Psoas muscle (tissue), 7 donors: ENCODE measurements at regions not wholly inside any gene's neighbourhood (a gene's known extent, or its start where the extent isn't known, plus 50 kb on each side); places are given as distances from the start of the nearest gene placed in this dataset.
"Not testable (repeated sequence)": the region's sequence is repeated elsewhere in the genome, so short reads cannot be mapped to it uniquely, and the experiment has no call there.

ENCODE experiments used
- ATAC-seq, 4 donors: fragments of 200-7000 bp; cut with Tn5 transposase; one replicate each; pipeline ENCODE4 v1.9.1; 2020; ENCODE audit warnings: moderate library complexity in 3 of 4, mild to moderate bottlenecking in 2 of 4
- DNase-seq, 2 donors: peaks; one replicate each; pipeline ENCODE4 v3.0.0-alpha.2; 2020
- H3K27ac ChIP-seq: fragments of 200-600 bp; one replicate; pipeline ENCODE4 v1.8.0; 2022
- H3K27me3 ChIP-seq, 3 donors: fragments of 200-600 bp in 1 of 3; one replicate each; pipeline versions ENCODE4 v1.6.1 to v1.8.0; 2013 to 2022; ENCODE audit warnings: low read length in 2 of 3, mild to moderate bottlenecking in 2 of 3, moderate library complexity in 1 of 3; ENCODE audit not compliant: insufficient read depth in 3 of 3
- H3K36me3 ChIP-seq, 2 donors: fragments of 200-600 bp in 1 of 2; one replicate each; pipeline versions ENCODE4 v1.6.1 to v1.8.0; 2013 to 2022; ENCODE audit warnings: low read depth in 1 of 2, mild to moderate bottlenecking in 1 of 2, moderate library complexity in 1 of 2; ENCODE audit not compliant: insufficient read depth in 1 of 2
- H3K4me1 ChIP-seq: fragments of 200-600 bp; one replicate; pipeline ENCODE4 v1.8.0; 2022
- H3K4me3 ChIP-seq: fragments of 200-600 bp; one replicate; pipeline ENCODE4 v1.8.0; 2022; ENCODE audit warnings: mild to moderate bottlenecking
- H3K9me3 ChIP-seq: fragments of 200-600 bp; one replicate; pipeline ENCODE4 v1.8.0; 2022
- WGBS, 3 donors: extraction: QIAGEN DNeasy Blood & Tissue Kit; methylation state at CpG; one replicate each; pipeline versions ENCODE4 v1.1.6 to v1.1.7; 2013; 5-methylcytosine and 5-hydroxymethylcytosine counted together
- intact Hi-C, 2 donors: fragments of 100-400 bp; cut with DNase I; formaldehyde crosslinking; loops; one replicate each; pipeline versions ENCODE4 v1.11.0 to v1.14.2; 2022
- TF ChIP-seq, protein P1 (sequence below): fragments of 200-600 bp; IDR thresholded peaks from one replicate; pipeline ENCODE4 v1.8.0; 2022; ENCODE audit warnings: antibody characterized with exemption
- donor health status: healthy with polysubstance abuse.
- donor health status: DM: no; HTN: no; CAD: no; lungs with moderate emphysema.
- donor health status: Bipolar disorder and iron deficiency.
- donor health status: healthy.
- donor health status: DM: yes; HTN: yes; CAD: no.
- donor health status: DM: no; HTN: no; CAD: no.
- donor health status: DM: yes; HTN: yes; CAD: no.

DNA sequence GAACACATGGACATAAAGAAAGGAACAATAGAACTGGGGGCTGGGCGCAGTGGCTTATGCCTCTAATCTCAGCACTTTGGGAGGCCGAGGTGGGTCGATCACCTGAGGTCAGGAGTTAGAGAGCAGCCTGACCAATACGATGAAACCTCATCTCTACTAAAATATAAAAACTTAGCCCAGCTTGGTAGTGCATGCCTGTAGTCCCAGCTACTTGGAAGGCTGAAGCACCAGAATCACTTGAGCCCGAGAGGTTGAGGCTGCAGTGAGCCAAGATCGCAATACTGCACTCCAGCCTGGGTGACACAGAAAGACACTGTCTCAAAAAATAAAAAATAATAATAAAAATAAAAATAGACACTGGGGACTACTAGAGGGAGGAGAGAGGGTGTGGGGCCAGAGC, 154.5 kb downstream of the SEC23A start:
- Histone ChIP-seq H3K27me3 (no peaks in the 10 kb centered on the region), H3K4me3 (no peak overlapping the region), H3K36me3 (no peaks in the 10 kb centered on the region), H3K9me3 (no peaks in the 10 kb centered on the region), H3K27ac (no peak overlapping the region), H3K4me1 (no peaks in the 10 kb centered on the region)
- ATAC-seq (no peak), DNase-seq (no peak)
- WGBS, 3 donors = 36 to 54% (median 45%) methylated on average over 6 of the region's 6 CpGs
- TF ChIP-seq, protein P1, sequence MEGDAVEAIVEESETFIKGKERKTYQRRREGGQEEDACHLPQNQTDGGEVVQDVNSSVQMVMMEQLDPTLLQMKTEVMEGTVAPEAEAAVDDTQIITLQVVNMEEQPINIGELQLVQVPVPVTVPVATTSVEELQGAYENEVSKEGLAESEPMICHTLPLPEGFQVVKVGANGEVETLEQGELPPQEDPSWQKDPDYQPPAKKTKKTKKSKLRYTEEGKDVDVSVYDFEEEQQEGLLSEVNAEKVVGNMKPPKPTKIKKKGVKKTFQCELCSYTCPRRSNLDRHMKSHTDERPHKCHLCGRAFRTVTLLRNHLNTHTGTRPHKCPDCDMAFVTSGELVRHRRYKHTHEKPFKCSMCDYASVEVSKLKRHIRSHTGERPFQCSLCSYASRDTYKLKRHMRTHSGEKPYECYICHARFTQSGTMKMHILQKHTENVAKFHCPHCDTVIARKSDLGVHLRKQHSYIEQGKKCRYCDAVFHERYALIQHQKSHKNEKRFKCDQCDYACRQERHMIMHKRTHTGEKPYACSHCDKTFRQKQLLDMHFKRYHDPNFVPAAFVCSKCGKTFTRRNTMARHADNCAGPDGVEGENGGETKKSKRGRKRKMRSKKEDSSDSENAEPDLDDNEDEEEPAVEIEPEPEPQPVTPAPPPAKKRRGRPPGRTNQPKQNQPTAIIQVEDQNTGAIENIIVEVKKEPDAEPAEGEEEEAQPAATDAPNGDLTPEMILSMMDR = no peak
- intact Hi-C loops = no loop called here

DNA sequence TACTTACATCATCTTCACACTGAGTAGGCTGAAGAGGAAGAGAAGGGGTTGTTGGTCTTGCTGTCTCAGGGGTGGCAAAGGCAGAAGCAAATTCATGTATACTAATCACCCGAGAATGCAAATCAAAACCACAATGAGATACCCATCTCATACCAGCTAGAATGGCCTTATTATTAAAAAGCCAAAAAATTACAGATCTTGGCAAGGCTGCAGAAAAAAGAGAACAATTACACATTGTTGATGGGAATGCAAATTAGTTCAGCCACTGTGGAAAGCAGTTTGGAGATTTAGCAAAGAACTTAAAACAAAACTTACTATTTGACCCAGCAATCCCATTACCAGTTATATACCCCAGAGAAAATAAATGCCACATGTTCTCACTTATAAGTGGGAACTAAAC, 154.9 kb downstream of the SEC23A start:
- 26 to 53% (median 29%) methylated on average over 1 of the region's 1 CpG for WGBS, 3 donors
- no peaks in the 10 kb centered on the region for H3K36me3 ChIP-seq
- no peaks in the 10 kb centered on the region for H3K9me3 ChIP-seq
- ATAC-seq (no peak), DNase-seq (no peak)
- TF ChIP-seq, protein P1 = no peak
- no peak overlapping the region for H3K4me3 ChIP-seq
- H3K4me1 ChIP-seq = no peaks in the 10 kb centered on the region
- H3K27ac ChIP-seq = no peak overlapping the region
- H3K27me3 ChIP-seq = no peaks in the 10 kb centered on the region
- intact Hi-C loops = no loop called here

DNA sequence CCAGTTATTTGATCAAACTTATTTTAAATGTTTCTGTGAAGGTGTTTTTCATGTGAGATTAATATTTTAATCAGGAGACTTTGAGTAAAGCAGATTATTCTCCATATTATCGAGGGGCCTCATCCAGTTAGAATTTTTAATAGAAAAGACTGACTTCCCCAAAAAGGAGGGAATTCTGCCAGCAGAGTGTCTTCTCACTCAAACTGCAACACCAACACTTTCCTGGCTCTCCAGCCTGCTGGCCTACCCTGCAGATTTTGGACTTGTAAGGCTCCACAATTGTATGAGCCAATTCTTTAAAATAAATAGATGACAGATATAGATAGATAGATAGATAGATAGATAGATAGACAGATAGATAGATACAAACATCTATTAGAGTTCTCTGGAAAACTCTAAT, 155.7 kb downstream of the SEC23A start:
- 50 to 78% (median 68%) methylated on average over 1 of the region's 1 CpG for WGBS, 3 donors
- no peak overlapping the region for H3K4me3 ChIP-seq
- H3K36me3 ChIP-seq = no peaks in the 10 kb centered on the region
- H3K4me1 ChIP-seq = no peaks in the 10 kb centered on the region
- no peak overlapping the region for H3K27ac ChIP-seq
- no peaks in the 10 kb centered on the region for H3K27me3 ChIP-seq
- no peak for ATAC-seq
- no peaks in the 10 kb centered on the region for H3K9me3 ChIP-seq
- intact Hi-C loops = no loop called here
- TF ChIP-seq, protein P1 = no peak
- no peak for DNase-seq

DNA sequence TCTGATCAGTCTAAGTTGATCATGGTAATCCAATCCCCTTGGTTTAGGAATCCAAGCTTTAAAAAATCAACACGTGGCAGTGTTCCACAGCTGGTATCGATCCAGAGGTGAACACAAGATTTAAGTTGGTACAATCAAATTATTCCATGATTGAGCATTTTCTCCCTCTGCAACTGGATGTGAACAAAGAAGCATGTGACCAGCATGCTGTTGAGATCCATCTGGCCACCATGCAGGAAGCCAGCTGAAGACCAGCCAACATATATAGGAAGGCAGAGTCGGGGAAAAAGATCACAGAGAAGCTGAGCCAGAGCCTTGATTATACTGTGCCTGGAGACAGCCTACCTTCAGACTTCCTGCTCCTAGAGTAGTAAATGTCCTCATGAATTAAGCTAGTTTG, 158.3 kb downstream of the SEC23A start:
- TF ChIP-seq, protein P1 = no peak
- ATAC-seq = no peak
- 24 to 39% (median 29%) methylated on average over 3 of the region's 3 CpGs for WGBS, 3 donors

DNA sequence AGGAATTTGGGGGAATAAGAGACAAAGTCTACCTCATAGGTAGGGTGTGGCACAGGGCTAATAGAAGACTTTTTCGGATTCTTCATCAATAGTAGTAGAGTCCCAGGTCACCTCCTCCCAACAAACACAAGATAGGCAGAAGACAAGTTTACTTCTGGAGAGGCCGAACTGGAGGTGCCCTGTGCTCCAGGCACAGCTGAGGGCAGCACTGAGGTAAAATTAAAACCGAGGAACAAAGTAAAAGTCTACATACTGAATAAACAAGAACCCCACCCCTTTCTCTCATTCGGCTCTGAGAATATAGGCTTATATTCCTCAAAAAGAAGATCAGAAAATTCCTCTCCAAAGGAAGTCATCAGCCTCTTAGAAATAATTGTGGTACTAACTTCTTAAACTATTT, 161.5 kb downstream of the SEC23A start:
- Histone ChIP-seq H3K27ac (no peak overlapping the region), H3K27me3 (no peaks in the 10 kb centered on the region), H3K4me1 (no peaks in the 10 kb centered on the region), H3K36me3 (no peaks in the 10 kb centered on the region), H3K9me3 (no peaks in the 10 kb centered on the region), H3K4me3 (no peak overlapping the region)
- no peak for ATAC-seq
- no peak for DNase-seq
- WGBS, 3 donors = 86 to 89% (median 87%) methylated on average over 4 of the region's 4 CpGs
- intact Hi-C loops = no loop called here
- TF ChIP-seq, protein P1 = no peak

More for the DNA sequence above, 158.3 kb downstream of the SEC23A start:
- Histone ChIP-seq H3K27ac (no peak overlapping the region), H3K4me1 (no peaks in the 10 kb centered on the region), H3K36me3 (no peaks in the 10 kb centered on the region), H3K9me3 (no peaks in the 10 kb centered on the region), H3K27me3 (no peaks in the 10 kb centered on the region), H3K4me3 (no peak overlapping the region)
- DNase-seq = no peak
- intact Hi-C loops = no loop called here

DNA sequence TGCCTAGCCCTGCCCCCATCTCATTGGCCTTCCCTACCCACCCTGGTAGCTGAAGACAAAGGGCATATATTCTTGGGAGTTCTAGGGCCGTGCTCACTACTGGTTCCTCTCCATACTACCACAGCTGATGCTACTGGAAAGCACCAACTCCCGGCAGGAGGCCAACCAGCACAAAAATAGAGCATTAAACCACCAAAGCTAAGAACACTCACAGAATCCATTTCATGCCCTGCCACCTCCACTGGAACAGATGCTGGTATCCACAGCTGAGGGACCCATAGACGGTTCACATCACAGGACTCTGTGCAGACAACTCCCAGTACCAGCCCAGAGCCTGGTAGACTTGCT, 170.4 kb downstream of the SEC23A start:
- 34 to 62% (median 34%) methylated on average over 3 of the region's 3 CpGs for WGBS, 3 donors
- H3K27ac ChIP-seq, H3K27me3 ChIP-seq, ATAC-seq, H3K36me3 ChIP-seq, H3K9me3 ChIP-seq, H3K4me3 ChIP-seq, intact Hi-C loops, DNase-seq, H3K4me1 ChIP-seq: not testable (repeated sequence)
